Erythroblast (primary cell): ENCODE measurements at regions not wholly inside any gene's neighbourhood (a gene's known extent, or its start where the extent isn't known, plus 50 kb on each side); places are given as distances from the start of the nearest gene placed in this dataset.

Experiments
- GATA1 ChIP-seq: IDR thresholded peaks from 2 replicates; pipeline ENCODE4 v1.6.1; 2011; ENCODE audit warnings: low read depth, mild to moderate bottlenecking, control low read depth, low read length, moderate library complexity
- POLR2A ChIP-seq: IDR thresholded peaks from 2 replicates; pipeline ENCODE4 v1.6.1; 2011; ENCODE audit warnings: mild to moderate bottlenecking, low read length

DNA sequence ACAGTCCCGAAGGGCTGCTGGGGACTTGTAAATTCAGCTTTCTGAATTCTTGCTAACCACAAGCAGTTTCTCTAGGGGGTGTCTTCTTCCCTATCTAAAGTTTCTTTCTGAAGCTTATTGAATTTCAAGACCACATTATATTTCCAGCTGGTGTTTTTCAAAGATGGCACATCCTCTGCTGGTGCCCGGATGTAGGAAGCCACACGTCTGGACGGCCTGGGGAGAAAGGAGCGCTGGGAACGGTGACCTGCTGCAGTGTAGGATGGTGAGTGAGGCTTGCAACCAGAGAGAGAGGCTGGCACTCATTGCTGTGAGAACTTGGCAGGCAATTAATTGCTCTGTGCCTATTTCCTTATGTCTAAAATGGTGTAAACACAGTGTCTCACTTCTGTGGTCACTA is 776.4 kb downstream of the TYW1 start:
- TF ChIP-seq POLR2A (no peak), GATA1 (no peak)
